GM21737 (cell line): ENCODE measurements at regions not wholly inside any gene's neighbourhood (a gene's known extent, or its start where the extent isn't known, plus 50 kb on each side); places are given as distances from the start of the nearest gene placed in this dataset.
"Not testable (repeated sequence)": the region's sequence is repeated elsewhere in the genome, so short reads cannot be mapped to it uniquely, and the experiment has no call there.

ENCODE experiments used
- ATAC-seq: cut with Tn5 transposase; IDR thresholded peaks from one replicate; pipeline ENCODE4 v1.9.1; 2021; ENCODE audit warnings: mild to moderate bottlenecking, moderate library complexity; ENCODE audit not compliant: unreplicated experiment

- ATAC-seq, result not testable (repeated sequence)
Observed at GRCh38 chr21:27996906-27997305, 995.8 kb downstream of the LTN1 start.

DNA sequence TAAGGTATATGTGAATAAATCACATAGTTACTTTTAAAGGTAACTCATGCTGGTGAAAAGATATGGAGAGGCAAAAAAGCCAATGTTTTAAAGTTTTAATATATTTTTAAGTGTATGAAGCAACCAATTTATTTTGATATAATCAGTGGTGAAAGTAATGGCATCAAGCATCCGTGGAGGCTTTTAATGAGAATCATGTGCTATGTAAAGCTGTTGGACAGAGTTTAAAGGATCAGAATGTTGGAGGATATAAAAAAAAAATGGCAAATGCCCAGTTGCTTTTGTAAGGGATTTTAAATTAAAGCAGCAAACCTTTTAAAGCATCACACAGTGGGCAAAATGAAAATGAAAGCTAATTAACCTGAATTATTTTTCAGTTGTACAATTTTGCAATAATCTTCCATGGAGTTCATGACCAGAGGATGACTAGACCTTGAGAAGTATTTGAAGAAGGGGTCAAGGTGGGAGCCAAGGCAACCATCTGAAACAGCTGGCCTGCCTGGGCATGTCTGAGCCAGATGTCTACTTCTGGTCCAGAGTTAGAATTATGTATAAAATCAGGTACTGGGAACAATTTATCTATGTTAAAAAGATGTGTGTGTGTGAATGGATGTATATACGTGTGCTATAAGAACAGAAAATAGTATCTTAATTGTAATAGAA lies 1007.9 kb downstream of the LTN1 start:
- not testable (repeated sequence) for ATAC-seq

- ATAC-seq, result not testable (repeated sequence)
Observed at GRCh38 chr21:27979446-27979845, 1012.6 kb upstream of the ADAMTS5 start.

DNA sequence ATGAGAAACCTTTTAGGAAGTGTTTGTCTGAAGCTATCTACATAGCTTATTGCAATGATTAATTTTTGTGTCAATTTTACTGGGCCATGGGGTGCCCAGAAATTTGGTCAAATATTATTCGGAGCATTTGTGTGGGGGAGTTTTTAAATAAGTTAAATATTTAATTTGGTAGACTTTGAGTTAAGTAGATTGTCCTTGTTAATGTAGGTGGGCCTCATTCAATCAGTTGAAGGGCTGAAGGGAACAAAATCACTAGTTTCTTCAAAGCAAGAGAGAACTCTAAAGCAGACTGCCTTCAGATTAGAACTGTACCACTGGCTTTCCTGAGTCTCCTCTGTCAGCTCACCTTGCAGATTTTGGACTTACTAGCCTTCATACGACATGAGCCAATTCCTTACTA lies 1008.6 kb upstream of the ADAMTS5 start:
- no peak for ATAC-seq

- not testable (repeated sequence) for ATAC-seq
Observed at GRCh38 chr21:27974152-27974551, 1007.3 kb upstream of the ADAMTS5 start.

DNA sequence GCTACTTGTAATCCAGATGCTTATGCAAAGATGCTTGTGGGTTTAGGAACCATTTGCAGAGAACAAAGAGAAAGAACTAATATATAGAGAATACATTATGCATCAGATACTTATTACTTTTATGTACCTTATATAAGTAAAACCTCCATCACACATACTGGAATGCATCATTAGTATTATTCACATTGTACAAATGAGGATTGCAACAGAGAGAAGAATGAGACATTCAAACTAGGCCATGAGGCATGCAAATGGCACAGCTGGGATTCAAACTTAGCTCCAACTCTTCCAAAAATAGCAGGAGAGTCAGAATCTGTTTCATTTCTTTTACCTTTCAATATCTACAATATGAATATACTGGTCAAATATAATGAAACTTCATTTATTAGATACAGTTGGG lies 1001.4 kb upstream of the ADAMTS5 start:
- ATAC-seq, result not testable (repeated sequence)

DNA sequence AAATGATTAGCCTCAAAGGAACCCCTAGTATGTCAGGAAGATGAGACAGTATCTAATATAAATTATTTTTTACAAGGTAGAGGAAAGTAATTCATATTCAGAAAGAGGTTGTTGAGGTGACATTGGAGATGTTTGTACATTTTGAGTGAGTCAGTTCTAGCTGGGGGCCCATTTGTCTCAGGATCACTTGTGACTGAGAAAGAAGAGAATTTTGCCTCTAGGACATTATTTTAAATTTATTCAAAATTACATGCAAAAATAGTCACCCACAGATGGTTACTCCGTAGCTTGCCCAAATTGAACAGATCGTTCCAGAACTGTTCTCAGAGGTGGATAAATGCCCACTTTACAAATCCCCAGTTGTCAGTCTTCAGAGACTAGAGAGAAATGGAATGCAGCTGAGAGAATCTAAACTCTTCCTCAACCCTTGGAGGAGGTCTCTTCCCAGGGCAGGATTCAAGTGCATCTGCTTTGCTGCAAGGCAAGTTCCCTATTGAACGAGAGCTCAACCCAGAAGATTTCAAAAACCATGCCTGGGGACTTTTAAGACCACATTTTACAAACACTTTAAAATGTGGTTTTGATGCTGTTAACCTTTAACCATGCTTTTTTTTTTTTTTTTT lies 987.8 kb upstream of the ADAMTS5 start:
- ATAC-seq, result no peak

DNA sequence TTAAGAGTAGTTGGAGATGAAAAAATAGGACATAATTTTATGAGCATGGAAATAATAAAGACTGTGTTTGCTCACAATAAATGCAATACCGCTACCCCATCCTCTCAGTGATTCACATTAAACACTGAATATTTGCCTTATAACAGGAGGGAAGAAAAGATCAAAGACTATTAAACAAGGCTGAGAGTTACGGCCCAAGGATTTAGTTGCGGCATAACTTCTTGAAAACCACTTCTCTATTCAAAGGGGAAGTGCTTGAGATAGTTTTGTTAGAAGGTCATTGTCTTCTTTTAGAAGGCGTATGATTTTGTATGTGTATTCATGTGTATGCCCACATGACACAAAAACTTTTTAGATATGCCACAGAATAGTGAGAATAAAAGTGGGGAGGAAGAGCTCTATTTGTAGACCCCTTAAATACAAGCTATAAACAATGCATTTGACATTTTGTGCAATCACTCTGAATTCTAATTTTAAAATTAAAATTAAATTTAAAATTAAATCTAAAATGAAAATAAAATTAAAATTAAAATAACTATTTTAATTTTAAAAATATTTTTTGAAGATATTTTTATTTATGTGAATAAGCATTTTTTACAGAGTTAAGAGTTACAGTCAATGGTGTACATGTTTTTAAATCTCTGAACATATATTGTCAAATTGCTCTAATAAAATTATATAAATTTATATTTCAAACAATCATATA lies 986.6 kb upstream of the ADAMTS5 start:
- ATAC-seq, result no peak

GRCh38 chr21:27949093-27949492 lies 982.2 kb upstream of the ADAMTS5 start:
- not testable (repeated sequence) for ATAC-seq

DNA sequence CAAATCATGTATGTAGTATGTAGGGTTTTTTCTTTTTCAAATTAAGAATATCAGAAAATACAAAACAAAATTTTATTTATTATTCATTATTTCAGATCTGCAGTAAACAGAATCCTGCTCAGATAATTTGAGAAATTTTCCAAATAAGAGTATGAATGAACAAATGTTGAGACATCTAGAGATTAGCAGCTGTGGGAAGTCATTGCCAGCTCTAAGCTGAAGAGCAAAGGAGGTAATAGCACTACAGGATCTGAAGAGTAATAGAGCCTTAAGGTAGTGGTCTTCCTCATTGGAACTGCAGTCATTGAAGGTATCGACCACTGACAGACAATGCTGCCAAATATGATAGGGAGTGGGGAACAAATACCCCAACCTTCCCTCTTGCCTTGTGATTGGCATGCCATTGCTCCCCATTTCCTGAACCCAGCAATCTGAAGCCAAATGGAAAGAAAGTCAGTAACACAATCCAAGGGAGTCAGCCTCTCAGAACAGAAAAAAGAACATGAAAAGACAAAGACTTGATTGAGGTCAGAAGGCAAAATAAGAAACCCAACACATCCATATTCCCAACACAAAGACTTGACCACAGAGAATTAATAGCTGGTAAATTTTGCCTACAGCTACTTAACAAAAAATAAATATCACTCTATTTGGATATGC lies 963.4 kb upstream of the ADAMTS5 start:
- ATAC-seq, result not testable (repeated sequence)

DNA sequence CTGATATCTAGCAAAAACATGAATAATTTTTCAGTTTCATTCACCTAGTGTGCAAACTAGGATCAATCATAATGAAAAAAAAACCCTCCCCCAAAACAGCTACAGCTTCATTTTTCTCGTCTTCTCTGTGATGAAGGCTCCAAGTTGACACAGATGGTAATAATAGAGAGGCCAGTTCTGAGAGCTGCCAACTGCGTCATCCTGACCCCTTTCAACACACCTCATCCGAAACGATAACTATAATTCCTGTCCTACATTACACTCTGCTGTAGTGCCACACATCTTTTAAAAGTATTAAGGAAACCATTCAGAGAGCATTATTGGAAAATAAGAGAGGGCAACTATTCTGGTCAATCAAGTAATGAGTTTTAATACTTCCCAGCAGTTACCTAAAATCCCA lies 962.3 kb upstream of the ADAMTS5 start:
- not testable (repeated sequence) for ATAC-seq

GRCh38 chr21:27928534-27929115 lies 961.7 kb upstream of the ADAMTS5 start:
- not testable (repeated sequence) for ATAC-seq

- ATAC-seq, result not testable (repeated sequence)
Observed at GRCh38 chr21:27921421-27921820, 954.5 kb upstream of the ADAMTS5 start.

DNA sequence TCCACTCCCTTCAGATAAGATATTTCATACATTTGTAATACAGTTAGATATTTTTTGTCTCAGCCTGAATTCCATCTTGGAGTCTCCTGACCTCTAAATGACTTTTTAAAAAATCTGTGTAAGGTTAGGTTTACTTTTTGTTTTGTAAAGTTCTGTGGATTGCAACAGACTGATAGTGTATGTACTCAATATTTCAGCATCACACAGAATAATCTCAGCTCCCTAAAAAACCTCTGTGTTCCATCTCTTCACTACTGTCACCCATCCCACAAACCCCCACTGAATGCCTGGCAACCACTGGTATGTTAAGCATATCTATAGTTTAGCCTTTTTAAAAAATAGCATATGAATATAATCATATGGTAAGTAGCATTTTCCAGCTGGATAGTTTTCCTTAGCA lies 951.1 kb upstream of the ADAMTS5 start:
- ATAC-seq, result not testable (repeated sequence)

GRCh38 chr21:27916326-27916725 lies 949.4 kb upstream of the ADAMTS5 start:
- not testable (repeated sequence) for ATAC-seq

GRCh38 chr21:27912133-27912532 lies 945.2 kb upstream of the ADAMTS5 start:
- not testable (repeated sequence) for ATAC-seq

DNA sequence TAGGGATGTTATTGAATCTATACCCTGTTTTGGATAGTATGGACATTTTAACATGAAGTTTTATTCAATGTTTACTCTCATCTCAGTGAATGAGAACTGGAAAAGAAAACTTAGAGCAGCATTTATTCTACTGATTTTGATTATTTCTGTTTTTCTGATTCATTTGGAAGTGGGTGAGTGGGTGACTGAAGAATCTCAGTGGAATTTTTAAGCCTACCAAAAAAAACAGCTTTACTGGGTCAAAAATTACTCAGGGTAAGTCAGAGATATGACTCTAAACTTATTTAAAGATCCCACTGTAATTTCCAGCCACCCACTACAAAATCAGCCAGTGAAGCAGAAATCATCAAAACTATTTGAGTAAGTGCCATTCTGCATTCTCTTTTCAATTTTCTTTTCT lies 942.6 kb upstream of the ADAMTS5 start:
- ATAC-seq, result not testable (repeated sequence)

DNA sequence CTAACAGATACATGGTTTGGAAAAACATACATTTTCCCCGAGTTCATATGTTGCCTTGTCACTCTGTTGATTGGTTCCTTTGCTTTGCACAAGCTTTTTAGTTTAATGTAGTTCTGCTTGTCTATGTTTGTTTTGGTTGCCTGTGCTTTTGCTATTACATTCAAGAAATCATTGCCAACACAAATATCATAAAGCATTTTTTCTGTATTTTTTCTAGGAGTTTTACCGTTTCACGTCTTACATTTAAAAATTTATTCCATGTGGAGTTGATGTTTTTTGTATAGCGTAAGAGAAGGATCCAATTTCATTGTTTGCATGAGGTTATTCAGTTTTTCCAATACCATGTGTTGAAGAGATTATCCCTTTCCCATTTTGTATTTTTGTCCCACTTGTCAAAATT lies 941.9 kb upstream of the ADAMTS5 start:
- not testable (repeated sequence) for ATAC-seq

- ATAC-seq, result not testable (repeated sequence)
Observed at GRCh38 chr21:27902904-27903303, 936.0 kb upstream of the ADAMTS5 start.

GRCh38 chr21:27893619-27894018 lies 926.7 kb upstream of the ADAMTS5 start:
- not testable (repeated sequence) for ATAC-seq

GRCh38 chr21:27891495-27891894 lies 924.6 kb upstream of the ADAMTS5 start:
- ATAC-seq, result not testable (repeated sequence)
